ENCODE measurements at regions not wholly inside any gene's neighbourhood (a gene's known extent, or its start where the extent isn't known, plus 50 kb on each side); places are given as distances from the start of the nearest gene placed in this dataset.
"Not testable (repeated sequence)": the region's sequence is repeated elsewhere in the genome, so short reads cannot be mapped to it uniquely, and the experiment has no call there.

DNA sequence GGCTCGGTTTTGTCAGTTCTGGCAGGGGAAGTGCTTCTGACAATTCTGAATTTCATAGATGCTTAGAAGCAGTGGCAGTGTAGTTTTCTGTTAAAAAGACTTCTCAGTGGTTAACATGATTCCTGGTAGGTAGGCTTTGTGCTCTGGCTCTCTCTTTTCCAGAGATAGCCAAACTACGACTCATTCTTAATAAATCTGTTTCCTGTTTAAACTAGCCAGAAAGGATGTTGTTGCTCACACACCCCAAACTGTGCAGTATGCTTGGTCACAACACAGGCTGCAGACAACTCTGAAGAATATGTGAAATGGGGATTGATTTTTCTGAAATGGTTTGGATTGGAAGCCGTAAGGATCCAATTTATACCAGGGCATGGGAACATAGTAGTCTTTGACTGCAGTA, 711.5 kb downstream of the PCDH17 start:
- DNase-seq (ENCODE audit: low read depth, low spot score), result no peak

DNA sequence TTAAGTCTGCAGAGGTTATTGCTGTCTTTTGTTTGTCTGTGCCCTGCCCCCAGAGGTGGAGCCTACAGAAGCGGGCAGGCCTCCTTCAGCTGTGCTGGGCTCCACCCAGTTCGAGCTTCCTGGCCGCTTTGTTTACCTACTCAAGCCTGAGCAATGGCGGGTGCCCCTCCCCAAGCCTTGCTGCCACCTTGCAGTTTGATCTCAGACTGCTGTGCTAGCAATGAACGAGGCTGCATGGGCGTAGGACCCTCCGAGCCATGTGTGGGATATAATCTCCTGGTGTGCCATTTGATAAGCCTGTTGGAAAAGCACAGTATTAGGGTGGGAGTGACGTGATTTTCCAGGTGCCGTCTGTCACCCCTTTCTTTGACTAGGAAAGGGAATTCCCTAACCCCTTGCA, 720.6 kb downstream of the PCDH17 start:
- not testable (repeated sequence) for DNase-seq (ENCODE audit: low read depth, low spot score)

DNA sequence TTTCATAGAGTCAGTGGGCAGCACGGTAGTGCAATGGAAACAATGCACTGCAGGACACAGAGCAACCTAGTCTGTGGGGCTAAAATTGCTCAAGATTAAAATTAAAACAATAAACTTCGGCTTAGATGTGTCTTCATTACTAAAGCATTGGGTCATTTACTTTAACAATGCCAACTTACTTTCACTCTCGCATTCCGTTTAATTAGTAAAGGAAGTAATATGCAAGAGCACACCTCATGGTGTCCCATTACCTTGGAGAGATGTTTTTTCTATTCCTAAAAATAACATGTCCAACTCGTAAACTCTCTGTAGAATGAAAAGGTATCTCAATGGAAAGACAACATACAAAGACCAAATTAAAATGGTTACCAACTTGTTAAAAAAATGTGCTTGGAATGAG, 738.4 kb downstream of the PCDH17 start:
- no peak for DNase-seq (ENCODE audit: low read depth, low spot score)

DNA sequence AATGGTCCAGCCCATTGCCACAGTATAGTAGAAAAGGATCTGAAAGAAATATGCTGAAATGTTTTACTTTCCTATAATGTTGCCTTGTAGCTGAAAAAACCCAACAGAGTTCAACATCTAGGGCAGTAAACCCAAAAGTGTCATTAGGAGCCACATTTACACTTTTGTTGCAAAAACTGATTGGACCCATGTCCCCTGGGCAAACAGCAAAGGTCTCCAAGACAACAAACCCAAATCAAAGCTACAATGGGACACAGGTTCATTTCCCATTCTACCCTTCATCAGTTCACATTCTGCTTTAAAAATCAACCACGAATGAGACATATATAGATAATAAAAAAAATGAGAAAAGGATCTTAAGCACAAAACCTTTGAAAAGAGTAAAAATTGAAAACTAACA, 744.8 kb downstream of the PCDH17 start:
- DNase-seq (ENCODE audit: low read depth, low spot score), result no peak

DNA sequence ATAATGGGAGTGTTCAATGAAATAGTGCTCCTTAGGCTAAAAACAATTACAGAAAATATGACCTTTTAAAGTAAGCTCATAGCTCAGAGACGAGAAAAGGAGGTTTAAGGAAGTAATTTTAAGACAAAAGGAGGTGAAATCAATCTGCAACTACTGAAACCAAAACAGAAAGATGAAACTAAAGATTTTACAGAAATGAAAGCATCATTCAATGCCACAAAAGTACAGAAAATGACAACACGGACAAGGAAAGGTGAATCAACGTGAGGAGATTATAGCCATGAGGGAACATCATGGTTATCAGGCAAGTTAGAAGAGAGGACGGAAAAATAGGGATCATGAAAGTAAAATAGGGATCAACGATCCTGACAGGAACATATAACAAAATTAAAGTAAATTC, 745.2 kb downstream of the PCDH17 start:
- no peak for DNase-seq (ENCODE audit: low read depth, low spot score)

DNA sequence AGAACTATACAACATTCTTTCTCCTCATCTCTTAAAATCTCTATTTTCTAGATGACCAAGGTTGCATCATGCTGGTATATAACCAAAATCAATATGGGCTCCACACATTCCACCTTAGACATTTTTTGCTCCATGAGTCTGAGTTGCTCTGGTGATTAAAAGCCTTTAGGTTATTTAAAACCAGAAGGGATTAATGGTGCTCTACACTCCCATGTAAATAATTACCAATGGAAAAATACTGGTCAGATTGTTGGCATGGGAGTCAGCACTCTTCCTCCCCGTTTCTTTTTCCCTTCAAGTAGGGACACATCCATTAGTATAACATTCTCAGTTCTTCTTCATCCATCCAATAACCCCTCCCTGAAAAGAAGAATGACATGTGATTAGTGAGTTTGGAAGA, 747.7 kb downstream of the PCDH17 start:
- no peak for DNase-seq (ENCODE audit: low read depth, low spot score)

DNA sequence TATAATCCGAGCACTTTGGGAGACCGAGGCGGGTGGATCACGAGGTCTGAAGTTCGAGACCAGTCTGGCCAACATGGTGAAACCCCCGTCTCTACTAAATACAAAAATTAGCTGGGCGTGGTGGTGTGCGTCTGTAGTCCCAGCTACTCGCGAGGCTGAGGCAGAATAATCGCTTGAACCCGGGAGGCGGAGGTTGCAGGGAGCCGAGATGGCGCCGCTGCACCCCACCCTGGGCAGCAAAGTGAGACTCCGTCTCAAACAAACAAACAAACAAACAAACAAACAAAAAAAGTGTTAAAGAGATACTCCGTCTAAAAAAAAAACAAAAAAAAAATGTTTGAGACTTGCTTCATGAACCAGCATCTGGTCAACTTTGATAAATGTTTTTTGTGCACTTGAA, 753.8 kb downstream of the PCDH17 start:
- DNase-seq (ENCODE audit: low read depth, low spot score), result not testable (repeated sequence)

DNA sequence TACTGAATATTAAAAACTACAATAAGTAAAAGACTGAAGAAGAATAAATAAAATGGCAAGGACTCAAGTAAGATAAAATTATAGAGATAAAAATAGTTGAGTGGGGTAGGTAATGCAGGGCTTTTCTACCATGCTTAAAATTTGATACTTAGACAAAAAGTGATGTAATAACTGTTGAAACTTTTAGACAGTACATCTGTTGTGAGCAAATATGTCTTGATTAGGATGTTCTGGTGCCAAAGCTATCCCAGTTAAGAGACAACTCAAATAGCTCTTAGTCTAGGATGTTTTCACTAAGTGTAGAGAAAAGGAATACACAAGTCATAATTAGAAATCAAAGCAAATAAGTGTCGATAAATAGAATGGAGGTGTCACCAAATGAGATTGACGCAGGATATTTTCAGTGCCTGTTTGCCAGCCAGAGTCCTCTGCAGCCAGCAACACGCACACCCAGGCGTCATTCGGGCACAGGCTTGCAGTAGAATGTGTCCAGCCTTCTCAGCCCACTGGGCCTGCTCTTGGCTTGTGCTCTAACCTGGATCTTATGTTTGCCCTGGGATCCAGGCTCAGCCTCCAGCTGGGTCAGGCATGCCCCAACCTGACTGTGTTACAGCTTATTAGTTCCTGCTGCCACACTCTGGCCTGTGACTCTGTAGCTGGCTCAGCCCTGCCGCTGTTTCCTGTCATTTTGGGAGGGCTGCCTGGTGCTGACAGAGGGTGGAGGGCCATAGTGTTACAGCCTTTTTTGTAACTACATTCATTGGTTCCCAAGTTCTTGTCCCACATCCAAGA, 766.2 kb downstream of the PCDH17 start:
- DNase-seq (ENCODE audit: low read depth, low spot score), result no peak

DNA sequence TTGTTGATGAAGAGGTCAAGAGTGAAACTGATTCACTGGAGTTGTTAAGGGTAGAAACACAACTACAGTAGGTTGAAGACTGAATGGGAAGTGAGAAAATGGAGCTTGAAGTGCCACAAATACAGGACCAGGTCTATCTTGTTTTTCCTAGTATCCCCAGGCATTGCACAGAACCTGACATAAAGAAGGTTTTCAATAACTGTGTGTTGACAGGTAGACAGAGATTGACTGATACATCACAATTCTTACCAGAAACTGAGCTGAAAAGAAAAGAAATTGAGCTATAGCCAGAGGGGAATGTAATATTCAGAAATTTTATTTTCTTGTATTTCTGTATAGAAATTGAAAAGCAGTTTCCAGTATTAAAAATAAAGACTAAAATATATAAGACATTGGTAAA, 767.7 kb downstream of the PCDH17 start:
- DNase-seq (ENCODE audit: low read depth, low spot score), result no peak

DNA sequence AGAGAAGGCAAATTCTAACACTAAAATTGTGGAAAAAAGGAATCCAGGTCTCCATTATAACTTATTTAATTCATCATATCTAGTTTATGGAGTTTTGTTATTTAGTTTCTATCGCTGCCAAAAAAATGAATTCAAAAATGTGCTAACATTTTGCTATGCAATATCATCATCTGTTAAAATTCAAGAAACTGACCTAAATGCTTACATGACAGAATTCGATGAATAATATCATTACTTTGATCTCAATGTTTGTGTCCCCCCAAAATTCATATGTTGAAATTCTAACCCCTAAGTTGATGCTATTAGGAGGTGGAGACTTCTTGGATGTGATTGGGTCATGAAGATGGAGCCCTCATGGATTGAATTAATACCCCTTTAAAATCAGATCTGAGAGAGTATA, 775.0 kb downstream of the PCDH17 start:
- DNase-seq (ENCODE audit: low read depth, low spot score), result no peak

DNA sequence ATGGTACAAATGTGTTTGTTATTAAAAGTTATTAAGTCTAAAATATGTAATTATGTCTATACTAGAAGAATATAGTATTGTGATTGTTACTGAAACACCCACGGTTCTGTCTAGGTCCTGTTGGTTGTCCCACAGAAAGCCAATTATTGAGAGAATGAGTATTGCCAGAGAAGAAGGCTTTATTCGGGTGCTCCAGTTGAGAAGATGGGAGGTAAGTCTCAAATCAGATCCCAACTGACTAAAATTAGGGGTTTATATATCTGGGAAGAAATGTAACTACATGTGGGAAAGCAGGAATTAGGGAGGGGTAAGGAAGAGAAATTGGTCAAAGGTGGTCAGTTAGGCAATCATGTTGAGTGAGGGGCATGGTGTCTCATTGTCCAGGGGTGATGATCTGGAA, 798.4 kb downstream of the PCDH17 start:
- no peak for DNase-seq (ENCODE audit: low read depth, low spot score)

DNA sequence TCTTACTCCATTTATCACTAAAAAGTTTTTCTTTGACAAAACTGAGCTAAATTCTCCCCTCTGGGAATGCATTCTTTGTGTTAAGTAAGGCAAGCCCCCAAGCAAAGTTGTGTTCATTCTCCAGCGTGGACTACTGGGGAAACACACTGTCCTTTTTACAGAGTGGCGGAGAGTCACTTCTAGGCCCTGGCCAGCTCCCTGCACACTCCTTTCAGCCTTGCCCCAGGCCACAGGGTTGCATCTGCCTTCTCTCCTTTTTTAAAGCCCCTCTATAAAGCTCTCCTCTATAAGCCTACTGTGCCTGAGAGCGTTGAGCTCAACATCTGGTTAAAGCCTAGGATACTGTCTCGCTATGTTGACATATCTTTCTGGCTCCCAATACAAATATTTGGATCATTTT, 803.4 kb downstream of the PCDH17 start:
- no peak for DNase-seq (ENCODE audit: low read depth, low spot score)

DNA sequence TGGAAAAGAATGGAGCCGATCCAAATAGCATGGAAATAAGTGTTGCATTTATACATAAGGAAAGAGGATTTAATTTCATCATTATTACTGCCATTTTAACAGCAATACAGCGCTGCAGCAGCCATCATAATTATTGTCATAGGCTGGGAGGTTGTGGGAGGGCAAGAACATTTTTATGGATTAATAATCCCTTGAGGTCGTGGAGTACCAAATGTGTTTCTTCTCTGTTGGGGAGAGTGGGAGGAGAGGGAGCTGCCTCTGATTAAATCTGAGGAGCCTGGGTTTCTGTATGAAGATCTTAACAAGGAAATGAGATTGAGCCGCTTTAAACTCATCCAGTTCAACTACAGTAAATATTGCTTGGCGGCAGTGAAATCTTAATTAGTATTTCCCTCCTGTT, 805.9 kb downstream of the PCDH17 start:
- DNase-seq (ENCODE audit: low read depth, low spot score), result no peak

DNA sequence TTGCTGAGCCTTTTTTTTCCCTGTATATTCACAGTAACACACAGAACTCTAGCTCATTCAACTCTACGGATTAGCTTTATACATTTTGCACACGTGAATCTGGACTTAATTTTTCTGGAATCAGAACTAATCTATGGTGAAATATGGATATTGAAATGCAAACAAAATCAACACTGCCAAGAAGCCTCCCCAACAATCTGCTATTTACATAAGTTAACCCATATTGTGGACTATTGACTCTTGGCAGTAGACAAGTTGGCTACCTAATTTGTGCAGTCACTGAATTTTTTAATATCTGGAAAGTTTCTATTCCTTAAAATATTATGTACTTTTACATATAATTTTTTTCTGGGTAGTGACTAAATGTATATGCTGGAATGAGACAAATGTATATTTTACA, 815.4 kb downstream of the PCDH17 start:
- DNase-seq (ENCODE audit: low read depth, low spot score), result no peak

DNA sequence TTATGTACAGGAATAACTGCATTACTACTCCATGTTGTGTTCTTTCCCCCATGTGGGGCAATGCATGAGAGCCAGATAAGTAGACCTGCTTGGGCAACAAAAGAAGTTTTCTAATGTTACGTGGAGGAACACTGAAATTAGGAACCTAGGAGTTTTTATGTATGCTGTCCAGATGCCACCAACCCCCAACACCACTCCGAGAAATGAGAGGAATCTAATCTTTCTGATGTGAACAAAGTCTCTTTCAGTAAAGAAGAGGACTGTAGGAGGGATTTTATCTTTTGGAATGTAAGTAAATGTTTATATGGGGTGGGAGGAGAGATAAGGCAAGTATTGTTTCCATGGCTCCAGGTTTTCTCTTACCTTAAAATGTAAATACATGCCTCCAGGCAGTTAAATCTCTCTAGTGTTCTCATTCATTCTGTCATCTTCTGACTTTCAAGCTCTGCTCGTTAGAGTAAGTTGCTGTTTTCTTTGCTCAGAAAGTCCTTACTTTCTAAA, 820.6 kb downstream of the PCDH17 start:
- no peak for DNase-seq (ENCODE audit: low read depth, low spot score)

DNA sequence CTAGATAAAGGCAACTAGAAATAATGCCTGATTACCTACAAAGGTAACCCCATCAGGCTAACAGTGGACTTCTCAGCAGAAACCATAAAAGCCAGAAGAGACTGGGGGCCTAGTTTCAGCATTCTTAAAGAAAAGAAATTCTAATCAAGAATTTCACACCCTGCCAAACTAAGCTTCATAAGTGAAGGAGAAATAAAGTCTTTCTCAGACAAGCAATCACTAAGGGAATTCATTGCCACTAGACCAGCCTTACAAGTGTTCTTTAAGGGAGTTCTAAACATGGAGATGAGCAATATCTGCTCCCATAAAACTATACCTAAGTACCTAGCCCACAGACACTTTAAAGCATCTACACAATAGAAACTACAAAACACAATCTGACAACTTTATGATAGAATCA, 823.5 kb downstream of the PCDH17 start:
- no peak for DNase-seq (ENCODE audit: low read depth, low spot score)

DNA sequence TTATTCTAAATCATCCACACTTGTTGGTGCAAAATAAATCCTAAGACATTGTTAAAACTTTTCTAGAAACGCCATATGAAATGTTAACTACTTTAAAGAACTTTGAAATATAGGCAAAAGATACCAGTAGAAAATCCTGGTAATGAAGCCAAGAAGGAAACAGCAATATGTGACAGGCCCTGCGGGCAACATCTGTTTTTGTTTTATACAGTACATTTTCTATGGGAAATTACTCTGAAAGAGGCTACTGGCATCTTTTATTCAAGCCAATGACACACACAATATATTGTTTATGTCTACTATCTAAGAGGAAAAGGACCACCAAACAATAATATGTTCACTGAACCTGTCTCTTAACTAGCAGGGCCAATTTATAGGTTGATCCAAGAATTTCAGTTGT, 829.7 kb downstream of the PCDH17 start:
- no peak for DNase-seq (ENCODE audit: low read depth, low spot score)

DNA sequence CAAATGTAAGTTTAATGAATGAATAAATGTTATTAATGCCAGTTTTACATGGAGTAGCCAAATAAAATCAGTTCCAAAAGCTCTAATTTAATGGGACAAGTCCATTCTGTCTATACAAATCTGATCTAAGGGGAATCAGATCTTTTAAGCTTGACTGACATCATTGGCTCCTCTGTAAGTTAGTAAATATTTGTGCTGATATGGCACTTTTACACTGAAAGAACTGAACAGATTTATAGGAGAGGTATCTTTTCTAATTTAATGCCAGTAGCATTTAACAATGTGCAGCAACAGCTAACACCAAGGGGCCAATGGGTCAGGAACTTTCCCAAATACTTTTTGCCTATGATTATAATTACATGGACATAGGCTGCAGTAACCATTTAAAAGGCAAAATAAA, 832.3 kb downstream of the PCDH17 start:
- no peak for DNase-seq (ENCODE audit: low read depth, low spot score)

DNA sequence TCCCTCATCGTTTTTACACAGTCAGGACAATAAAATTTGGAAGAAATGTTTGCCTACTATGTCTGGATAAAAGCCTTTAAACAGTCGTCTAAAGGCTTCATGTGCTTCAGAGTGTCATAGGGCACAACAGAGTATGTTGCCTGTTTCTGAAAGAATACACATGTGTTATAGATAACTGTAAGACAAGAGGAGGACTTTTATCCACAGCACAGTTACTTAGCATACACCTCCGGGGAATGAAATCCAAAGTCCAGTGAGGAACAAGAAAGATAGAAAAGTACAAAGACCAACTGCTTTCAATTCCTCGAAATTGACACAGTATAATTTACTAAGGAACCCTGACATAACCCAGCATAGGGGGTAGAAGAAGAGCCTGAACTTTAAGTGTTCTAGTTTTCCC, 835.6 kb downstream of the PCDH17 start:
- no peak for DNase-seq (ENCODE audit: low read depth, low spot score)

DNA sequence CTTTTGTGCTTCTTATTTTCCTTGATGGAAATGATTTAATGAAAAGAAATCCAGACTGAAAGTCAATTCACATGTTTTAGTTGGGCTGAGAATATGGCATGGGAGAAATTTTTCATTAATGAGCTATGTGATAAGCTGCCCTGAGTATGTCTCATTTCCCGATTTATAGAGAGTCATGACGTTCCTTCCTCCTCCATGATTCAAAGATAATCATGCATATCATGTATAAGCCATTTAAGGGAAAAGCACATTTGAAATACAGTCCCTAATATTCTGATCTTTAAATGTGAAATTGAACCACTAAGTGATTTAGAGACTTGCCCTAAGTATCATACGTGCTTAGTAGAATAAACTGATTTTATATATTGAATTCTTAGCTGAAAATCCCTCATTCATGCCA, 840.9 kb downstream of the PCDH17 start:
- DNase-seq (ENCODE audit: low read depth, low spot score), result no peak

DNA sequence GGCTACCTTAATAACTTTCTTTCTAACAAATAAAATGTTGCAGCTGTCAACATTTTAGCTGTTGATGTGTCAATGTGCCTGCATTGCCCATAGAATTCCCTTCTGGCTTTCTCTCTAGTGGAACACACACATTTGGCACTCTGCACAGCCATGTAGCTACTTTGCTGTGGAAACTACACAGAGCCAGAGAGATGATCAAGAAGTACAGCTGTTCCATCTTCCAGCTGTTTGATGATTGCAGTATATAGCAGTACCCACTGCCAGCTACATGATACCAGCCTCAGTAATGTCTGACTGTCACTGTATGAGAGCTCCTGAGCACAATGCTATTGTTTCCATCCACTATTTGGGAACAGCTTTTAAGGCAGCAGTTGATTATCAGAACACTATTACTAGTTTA, 843.0 kb downstream of the PCDH17 start:
- no peak for DNase-seq (ENCODE audit: low read depth, low spot score)

DNA sequence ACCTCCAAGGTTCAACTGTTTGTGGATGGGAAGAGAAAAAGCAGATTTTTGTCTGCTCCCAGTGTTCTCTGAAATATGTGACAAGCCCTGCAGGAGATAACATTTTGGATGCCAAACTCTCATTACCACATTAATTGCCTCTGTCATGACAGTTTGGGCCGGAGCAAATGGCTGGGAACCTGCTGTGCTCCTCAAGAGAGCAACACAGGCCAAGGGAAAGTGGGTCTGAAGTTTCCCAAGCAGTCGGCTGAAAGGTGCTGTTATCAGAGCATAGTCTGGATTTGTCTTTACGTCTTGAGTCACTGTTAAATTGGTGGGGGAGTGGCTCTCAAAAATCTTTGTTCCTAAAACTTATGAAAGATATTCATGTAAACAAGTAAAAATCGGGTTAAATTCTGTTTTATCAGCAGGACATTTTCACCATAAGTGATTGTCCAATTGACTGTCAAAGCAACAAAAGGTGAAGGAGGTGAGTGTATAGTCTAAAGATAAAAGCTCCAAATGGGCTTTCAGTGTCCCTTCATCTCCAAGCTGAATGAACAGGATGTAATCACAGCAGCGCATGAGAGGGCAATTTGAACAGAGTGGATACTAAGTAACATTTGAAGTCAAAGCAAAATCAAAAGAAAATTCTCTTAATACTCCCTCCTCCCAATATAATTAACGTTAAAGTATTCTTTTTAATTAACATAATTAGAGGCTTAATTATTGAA, 844.8 kb downstream of the PCDH17 start:
- no peak for DNase-seq (ENCODE audit: low read depth, low spot score)

DNA sequence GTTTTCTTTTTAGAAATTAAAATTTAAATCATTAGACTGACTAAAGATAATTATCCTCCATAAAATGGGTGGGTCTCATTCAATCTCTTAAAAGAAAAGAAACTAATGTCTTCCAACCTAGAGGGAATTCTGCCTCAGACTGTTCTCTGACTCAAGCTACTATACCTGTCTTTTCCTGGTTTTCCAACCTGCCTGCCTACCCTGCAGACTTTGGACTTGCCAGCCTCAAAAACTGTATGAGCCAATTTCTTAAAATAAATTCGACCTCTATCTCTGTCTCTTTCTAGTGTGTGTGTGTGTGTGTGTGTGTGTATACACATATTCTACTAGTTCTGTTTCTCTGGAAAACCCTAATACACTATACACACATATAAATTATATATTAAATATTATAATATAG, 847.3 kb downstream of the PCDH17 start:
- no peak for DNase-seq (ENCODE audit: low read depth, low spot score)
